SH-SY5Y (cell line): ENCODE measurements at regions not wholly inside any gene's neighbourhood (a gene's known extent, or its start where the extent isn't known, plus 50 kb on each side); places are given as distances from the start of the nearest gene placed in this dataset.

Source experiments
- GATA2 ChIP-seq: IDR thresholded peaks from 2 replicates; pipeline ENCODE4 v1.6.1; 2011; ENCODE audit warnings: mild to moderate bottlenecking, low read depth, low read length
- GATA3 ChIP-seq: IDR thresholded peaks from 2 replicates; pipeline ENCODE4 v1.6.1; 2011; ENCODE audit warnings: low read depth, mild to moderate bottlenecking, low read length, moderate library complexity

DNA sequence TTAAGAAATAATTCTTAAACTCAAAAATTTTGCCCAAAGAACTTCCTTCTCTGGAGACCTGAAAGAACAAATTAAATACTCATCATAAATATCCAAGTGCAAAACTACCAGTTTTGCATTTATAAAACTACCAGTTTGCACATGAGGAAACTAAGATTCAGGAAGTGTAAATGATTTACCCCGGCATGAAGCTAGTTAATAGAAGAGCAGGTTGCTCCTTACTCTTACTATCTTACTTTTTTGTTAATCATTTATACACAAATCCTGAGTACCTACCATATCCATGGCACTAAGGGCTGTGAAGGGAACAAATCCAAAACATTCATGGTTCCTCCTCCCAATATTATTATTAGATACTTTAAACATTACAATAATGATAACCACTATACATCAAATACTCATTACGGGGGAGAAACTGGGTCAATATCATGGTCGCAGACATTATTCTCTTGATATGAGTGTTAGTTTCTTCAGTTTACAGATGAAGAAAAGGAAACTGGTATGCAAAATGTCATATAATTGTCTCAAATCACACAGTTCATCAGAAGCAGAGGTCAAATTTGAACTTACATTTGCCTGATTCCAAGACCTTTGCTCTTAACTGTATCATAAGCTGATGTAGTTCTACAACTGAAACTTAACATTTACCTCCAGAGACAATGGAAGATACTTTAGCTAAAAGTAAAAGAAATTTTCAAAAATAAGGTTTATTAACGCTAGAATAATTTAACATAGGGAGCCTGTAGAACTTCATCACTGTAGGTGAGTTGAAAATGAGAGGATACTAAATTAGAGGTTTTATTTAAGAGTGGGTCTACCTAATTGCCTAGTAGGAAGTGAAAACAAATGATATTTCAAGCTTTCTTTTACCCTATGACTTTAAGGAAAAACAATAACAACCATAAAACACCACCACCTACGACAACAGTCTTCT, 74.5 kb downstream of the FAM76B start:
- no peak for TF ChIP-seq GATA2
- TF ChIP-seq GATA3, result no peak
